NCI-H128 (cell line): ENCODE measurements at regions not wholly inside any gene's neighbourhood (a gene's known extent, or its start where the extent isn't known, plus 50 kb on each side); places are given as distances from the start of the nearest gene placed in this dataset.
"Not testable (repeated sequence)": the region's sequence is repeated elsewhere in the genome, so short reads cannot be mapped to it uniquely, and the experiment has no call there.

Experiments
- DNase-seq: peaks from one replicate; lab custom pipeline; 2025; ENCODE audit not compliant: unreplicated experiment; lab: John Stamatoyannopoulos, UW

- no peak for DNase-seq
Observed at GRCh38 chr1:198932351-198932991, 293.6 kb downstream of the PTPRC start.

GRCh38 chr1:198933515-198934222, 294.8 kb downstream of the PTPRC start:
- no peak for DNase-seq

GRCh38 chr1:198934426-198934825, 295.6 kb downstream of the PTPRC start:
- no peak for DNase-seq

- DNase-seq, result no peak
Observed at GRCh38 chr1:198934901-198935305, 296.1 kb downstream of the PTPRC start.

GRCh38 chr1:198935306-198935921, 296.6 kb downstream of the PTPRC start:
- DNase-seq, result peak; percentile 95

- no peak for DNase-seq
Observed at GRCh38 chr1:198936371-198937083, 297.7 kb downstream of the PTPRC start.

GRCh38 chr1:198937231-198938031, 298.6 kb downstream of the PTPRC start:
- DNase-seq, result peak; percentile 28

GRCh38 chr1:198939286-198939685, 300.4 kb downstream of the PTPRC start:
- DNase-seq, result no peak

- no peak for DNase-seq
Observed at GRCh38 chr1:198939956-198940355, 301.1 kb downstream of the PTPRC start.

GRCh38 chr1:198942466-198942865, 303.6 kb downstream of the PTPRC start:
- no peak for DNase-seq

GRCh38 chr1:198943484-198944187, 304.8 kb downstream of the PTPRC start:
- DNase-seq, result no peak

- no peak for DNase-seq
Observed at GRCh38 chr1:198947456-198947855, 308.6 kb downstream of the PTPRC start.

- DNase-seq, result no peak
Observed at GRCh38 chr1:198948895-198949659, 310.2 kb downstream of the PTPRC start.

- no peak for DNase-seq
Observed at GRCh38 chr1:198950036-198950435, 311.2 kb downstream of the PTPRC start.

GRCh38 chr1:198955085-198955484, 316.2 kb downstream of the PTPRC start:
- DNase-seq, result no peak

- no peak for DNase-seq
Observed at GRCh38 chr1:198957044-198957443, 318.2 kb downstream of the PTPRC start.

- DNase-seq, result no peak
Observed at GRCh38 chr1:198959032-198959431, 320.2 kb downstream of the PTPRC start.

GRCh38 chr1:198959676-198960075, 320.8 kb downstream of the PTPRC start:
- DNase-seq, result no peak

GRCh38 chr1:198963796-198964195, 325.0 kb downstream of the PTPRC start:
- DNase-seq, result not testable (repeated sequence)
